Adrenal gland (tissue), 5 donors: ENCODE measurements at regions not wholly inside any gene's neighbourhood (a gene's known extent, or its start where the extent isn't known, plus 50 kb on each side); places are given as distances from the start of the nearest gene placed in this dataset.

Source experiments
- POLR2A ChIP-seq, 2 donors: fragments of 450-650 bp; IDR thresholded peaks; one replicate each; pipeline ENCODE4 v1.6.1; 2017; ENCODE audit warnings: antibody characterized with exemption in 2 of 2, mild to moderate bottlenecking in 2 of 2, moderate library complexity in 1 of 2
- TF ChIP-seq, protein P1 (sequence below), 6 experiments: fragments of 450-650 bp in 4 of 6; fragments of 200-600 bp in 2 of 6; sonication (generic) in 1 of 6; IDR thresholded peaks; 1 replicate in 5 of 6; 2 replicates in 1 of 6; pipeline versions ENCODE4 v1.5.1 to v1.8.0; 2016 to 2021; ENCODE audit warnings: antibody characterized with exemption in 6 of 6, mild to moderate bottlenecking in 2 of 6, moderate library complexity in 1 of 6
- donor health status: DM: no; HTN: no; CAD: no.

DNA sequence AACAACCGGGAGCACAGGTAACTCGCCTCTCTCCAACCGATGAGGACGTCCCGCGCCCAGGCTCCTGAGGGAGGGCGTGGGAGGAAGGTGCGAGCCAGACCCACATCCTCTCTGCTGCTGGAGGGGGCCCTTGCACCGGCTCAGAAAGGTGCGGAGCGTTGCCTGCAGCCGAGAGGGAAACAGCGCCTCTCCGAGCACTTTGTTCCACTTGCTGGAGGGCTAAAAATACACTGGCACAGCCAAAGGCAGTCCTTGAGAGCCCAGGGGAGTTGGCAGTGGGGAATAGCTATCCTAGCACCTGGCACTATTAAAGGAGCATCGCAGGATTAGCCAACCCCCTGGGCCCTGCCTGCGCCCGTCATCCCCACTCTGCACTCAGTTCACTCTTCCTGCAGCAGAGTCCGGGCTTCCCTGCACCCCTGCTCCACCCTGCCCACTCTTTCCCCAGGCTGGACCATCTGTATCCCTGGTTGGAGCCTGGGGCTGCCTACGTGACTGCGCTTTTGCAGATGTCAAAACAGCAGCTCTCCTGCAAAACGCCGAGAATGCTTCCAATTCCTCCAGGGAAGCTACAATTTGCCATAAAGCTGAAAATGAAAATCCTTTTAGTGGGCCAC, 108.9 kb downstream of the SNX5 start:
- TF ChIP-seq, protein P1, sequence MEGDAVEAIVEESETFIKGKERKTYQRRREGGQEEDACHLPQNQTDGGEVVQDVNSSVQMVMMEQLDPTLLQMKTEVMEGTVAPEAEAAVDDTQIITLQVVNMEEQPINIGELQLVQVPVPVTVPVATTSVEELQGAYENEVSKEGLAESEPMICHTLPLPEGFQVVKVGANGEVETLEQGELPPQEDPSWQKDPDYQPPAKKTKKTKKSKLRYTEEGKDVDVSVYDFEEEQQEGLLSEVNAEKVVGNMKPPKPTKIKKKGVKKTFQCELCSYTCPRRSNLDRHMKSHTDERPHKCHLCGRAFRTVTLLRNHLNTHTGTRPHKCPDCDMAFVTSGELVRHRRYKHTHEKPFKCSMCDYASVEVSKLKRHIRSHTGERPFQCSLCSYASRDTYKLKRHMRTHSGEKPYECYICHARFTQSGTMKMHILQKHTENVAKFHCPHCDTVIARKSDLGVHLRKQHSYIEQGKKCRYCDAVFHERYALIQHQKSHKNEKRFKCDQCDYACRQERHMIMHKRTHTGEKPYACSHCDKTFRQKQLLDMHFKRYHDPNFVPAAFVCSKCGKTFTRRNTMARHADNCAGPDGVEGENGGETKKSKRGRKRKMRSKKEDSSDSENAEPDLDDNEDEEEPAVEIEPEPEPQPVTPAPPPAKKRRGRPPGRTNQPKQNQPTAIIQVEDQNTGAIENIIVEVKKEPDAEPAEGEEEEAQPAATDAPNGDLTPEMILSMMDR (IDR thresholded peaks at IDR 0.05): no peak
- TF ChIP-seq POLR2A (IDR thresholded peaks at IDR 0.05): no peak
